Suprapubic skin (tissue), 4 donors: ENCODE measurements at regions not wholly inside any gene's neighbourhood (a gene's known extent, or its start where the extent isn't known, plus 50 kb on each side); places are given as distances from the start of the nearest gene placed in this dataset.
A peak's percentile ranks its signal among the peaks of the same experiment; 100 is the strongest.

ENCODE experiments used
- DNase-seq, 2 donors: peaks; one replicate each; pipeline ENCODE4 v3.0.0-alpha.2; 2019; ENCODE audit warnings: low spot score in 2 of 2
- H3K27ac ChIP-seq: fragments of 200-600 bp; sonication (generic); one replicate; pipeline ENCODE4 v1.5.1; 2019
- H3K27me3 ChIP-seq: fragments of 200-600 bp; sonication (generic); one replicate; pipeline ENCODE4 v1.5.1; 2019
- H3K36me3 ChIP-seq: fragments of 200-600 bp; sonication (generic); one replicate; pipeline ENCODE4 v1.5.1; 2019
- H3K4me1 ChIP-seq: fragments of 200-600 bp; sonication (generic); one replicate; pipeline ENCODE4 v1.5.1; 2019
- H3K4me3 ChIP-seq: fragments of 200-600 bp; sonication (generic); one replicate; pipeline ENCODE4 v1.5.1; 2019; ENCODE audit warnings: mild to moderate bottlenecking
- H3K9me3 ChIP-seq: fragments of 200-600 bp; sonication (generic); one replicate; pipeline ENCODE4 v1.5.1; 2019
- EP300 ChIP-seq: sonication (generic); formaldehyde crosslinking; IDR thresholded peaks from one replicate; pipeline ENCODE4 v1.6.1; 2017; ENCODE audit warnings: antibody characterized with exemption
- POLR2A ChIP-seq, 2 donors: fragments of 450-650 bp; IDR thresholded peaks; one replicate each; pipeline ENCODE4 v1.6.1; 2017; ENCODE audit warnings: antibody characterized with exemption in 2 of 2, mild to moderate bottlenecking in 2 of 2, moderate library complexity in 2 of 2
- POLR2AphosphoS5 ChIP-seq, 3 donors: sonication (generic); formaldehyde crosslinking; IDR thresholded peaks; one replicate each; pipeline ENCODE4 v1.6.1; 2017; ENCODE audit warnings: antibody characterized with exemption in 3 of 3
- WGBS: methylation state at CpG from one replicate; pipeline ENCODE4 v1.1.5; 2018; 5-methylcytosine and 5-hydroxymethylcytosine counted together
- TF ChIP-seq, protein P1 (sequence below), 2 donors: fragments of 200-600 bp in 1 of 2; fragments of 450-650 bp in 1 of 2; sonication (generic) in 1 of 2; IDR thresholded peaks; one replicate each; pipeline ENCODE4 v1.5.1; 2016 to 2019; ENCODE audit warnings: antibody characterized with exemption in 2 of 2, mild to moderate bottlenecking in 1 of 2, moderate library complexity in 1 of 2

DNA sequence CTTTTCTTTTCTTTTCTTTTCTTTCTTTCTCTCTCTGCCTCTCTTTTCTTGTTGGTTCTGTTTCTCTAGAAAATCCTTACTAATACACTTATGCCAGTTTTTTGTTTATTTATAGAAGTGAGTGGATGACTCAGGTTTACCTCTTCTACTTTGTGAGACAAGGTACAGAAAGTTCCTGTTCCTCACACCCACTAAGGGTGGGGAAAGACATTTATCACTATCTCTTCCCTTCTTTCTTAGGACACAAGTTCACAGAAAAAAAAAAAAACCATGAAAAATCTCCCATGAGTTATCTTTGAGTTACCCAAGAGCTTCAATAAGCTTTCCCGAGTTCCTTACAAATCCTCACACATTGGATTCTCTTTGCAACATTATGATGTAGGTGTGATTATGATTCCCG is 60.9 kb upstream of the CD180 start:
- TF ChIP-seq POLR2AphosphoS5 (IDR thresholded peaks at IDR 0.05) (peak in 1 of 3 donors; percentile 32), POLR2A (IDR thresholded peaks at IDR 0.05) (no peak), EP300 (peak; percentile 94)
- TF ChIP-seq, protein P1, sequence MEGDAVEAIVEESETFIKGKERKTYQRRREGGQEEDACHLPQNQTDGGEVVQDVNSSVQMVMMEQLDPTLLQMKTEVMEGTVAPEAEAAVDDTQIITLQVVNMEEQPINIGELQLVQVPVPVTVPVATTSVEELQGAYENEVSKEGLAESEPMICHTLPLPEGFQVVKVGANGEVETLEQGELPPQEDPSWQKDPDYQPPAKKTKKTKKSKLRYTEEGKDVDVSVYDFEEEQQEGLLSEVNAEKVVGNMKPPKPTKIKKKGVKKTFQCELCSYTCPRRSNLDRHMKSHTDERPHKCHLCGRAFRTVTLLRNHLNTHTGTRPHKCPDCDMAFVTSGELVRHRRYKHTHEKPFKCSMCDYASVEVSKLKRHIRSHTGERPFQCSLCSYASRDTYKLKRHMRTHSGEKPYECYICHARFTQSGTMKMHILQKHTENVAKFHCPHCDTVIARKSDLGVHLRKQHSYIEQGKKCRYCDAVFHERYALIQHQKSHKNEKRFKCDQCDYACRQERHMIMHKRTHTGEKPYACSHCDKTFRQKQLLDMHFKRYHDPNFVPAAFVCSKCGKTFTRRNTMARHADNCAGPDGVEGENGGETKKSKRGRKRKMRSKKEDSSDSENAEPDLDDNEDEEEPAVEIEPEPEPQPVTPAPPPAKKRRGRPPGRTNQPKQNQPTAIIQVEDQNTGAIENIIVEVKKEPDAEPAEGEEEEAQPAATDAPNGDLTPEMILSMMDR (IDR thresholded peaks at IDR 0.05): no peak
- WGBS: 61% methylated on average over 2 of the region's 2 CpGs
- H3K4me3 ChIP-seq: no peak overlapping the region
- H3K27ac ChIP-seq: peak overlapping the region; percentile 85
- H3K36me3 ChIP-seq: no peaks in the 10 kb centered on the region
- H3K27me3 ChIP-seq: no peaks in the 10 kb centered on the region
- no peak for DNase-seq
- H3K9me3 ChIP-seq: no peaks in the 10 kb centered on the region
- peaks cover 15% of the 10 kb centered on the region for H3K4me1 ChIP-seq

DNA sequence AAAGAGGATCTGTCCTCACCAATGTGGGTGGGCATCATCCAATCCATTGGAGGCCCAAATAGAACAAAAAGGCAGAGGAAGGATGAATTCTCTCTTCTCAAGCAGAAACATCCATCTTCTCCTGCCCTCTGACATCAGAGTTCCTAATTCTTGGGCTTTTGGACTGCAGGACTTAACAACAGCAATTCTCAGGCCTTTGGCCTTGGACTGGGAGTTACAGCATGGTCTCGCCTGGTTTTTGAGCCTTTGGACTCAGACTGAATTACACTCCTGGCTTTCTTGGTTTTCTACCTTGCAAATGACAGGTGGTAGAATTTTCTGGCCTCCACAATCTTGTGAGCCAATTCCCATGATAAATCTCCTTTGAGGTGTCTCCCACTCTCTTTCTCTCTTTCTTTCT is 60.5 kb upstream of the CD180 start:
- Histone ChIP-seq H3K9me3 (no peaks in the 10 kb centered on the region), H3K4me1 (peaks cover 15% of the 10 kb centered on the region), H3K36me3 (no peaks in the 10 kb centered on the region), H3K27ac (peak overlapping the region; percentile 85), H3K4me3 (no peak overlapping the region), H3K27me3 (no peaks in the 10 kb centered on the region)
- no peak for DNase-seq
- no peak for TF ChIP-seq POLR2A (IDR thresholded peaks at IDR 0.05)
- peak in 1 of 3 donors; percentile 8 for TF ChIP-seq POLR2AphosphoS5 (IDR thresholded peaks at IDR 0.05)
- TF ChIP-seq, protein P1 (IDR thresholded peaks at IDR 0.05): no peak
- TF ChIP-seq EP300: no peak
- 60% methylated on average over 1 of the region's 1 CpG for WGBS

DNA sequence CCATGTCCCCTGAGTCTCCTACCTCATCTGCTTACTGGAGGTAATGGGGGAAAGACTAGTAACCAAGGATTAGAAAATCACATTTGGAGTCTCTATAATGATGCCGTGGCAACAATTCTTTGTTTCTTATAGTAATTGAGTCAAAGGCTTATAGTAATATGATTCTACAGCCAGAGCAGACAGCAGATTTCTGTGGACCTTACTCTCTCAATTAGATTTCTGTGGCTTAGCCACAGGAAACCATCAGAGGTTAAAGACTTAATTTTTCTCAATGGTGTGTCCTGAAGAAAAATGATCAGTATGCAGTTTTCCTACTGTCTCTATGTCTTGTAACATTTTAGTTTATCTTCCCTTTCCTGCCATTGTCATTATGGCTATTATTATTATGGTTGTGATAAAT is 59.3 kb upstream of the CD180 start:
- Histone ChIP-seq H3K27ac (no peak overlapping the region), H3K4me1 (peaks cover 15% of the 10 kb centered on the region), H3K27me3 (no peaks in the 10 kb centered on the region), H3K4me3 (no peak overlapping the region), H3K36me3 (no peaks in the 10 kb centered on the region), H3K9me3 (no peaks in the 10 kb centered on the region)
- DNase-seq: no peak
- 95% methylated on average over 1 of the region's 1 CpG for WGBS
- TF ChIP-seq EP300: no peak
- TF ChIP-seq, protein P1 (IDR thresholded peaks at IDR 0.05): no peak
- TF ChIP-seq POLR2AphosphoS5 (IDR thresholded peaks at IDR 0.05): no peak
- TF ChIP-seq POLR2A (IDR thresholded peaks at IDR 0.05): no peak

DNA sequence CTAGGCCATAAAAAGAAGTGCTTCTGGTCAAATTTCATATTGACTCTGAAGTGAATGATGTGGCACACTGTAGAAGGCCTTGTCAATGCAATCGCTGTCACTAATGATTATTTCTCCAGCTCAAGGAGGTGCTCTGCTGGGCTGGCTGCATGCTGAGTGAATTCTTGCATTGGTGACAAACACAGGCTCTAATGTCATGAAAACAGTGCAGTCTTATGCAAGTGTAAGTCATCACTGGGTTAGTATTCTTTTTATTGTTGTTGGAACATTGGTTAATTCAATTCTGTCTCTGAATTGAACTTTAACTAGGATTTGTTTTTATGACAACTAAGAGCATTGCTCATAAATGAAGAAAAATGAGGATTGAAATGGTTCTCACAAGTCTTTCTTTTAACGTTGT is 57.3 kb upstream of the CD180 start:
- Histone ChIP-seq H3K36me3 (no peaks in the 10 kb centered on the region), H3K4me1 (peaks cover 23% of the 10 kb centered on the region), H3K4me3 (no peak overlapping the region), H3K9me3 (no peaks in the 10 kb centered on the region), H3K27me3 (no peaks in the 10 kb centered on the region), H3K27ac (no peak overlapping the region)
- no peak for TF ChIP-seq EP300
- TF ChIP-seq, protein P1 (IDR thresholded peaks at IDR 0.05): no peak
- TF ChIP-seq POLR2AphosphoS5 (IDR thresholded peaks at IDR 0.05): no peak
- 80% methylated on average over 2 of the region's 2 CpGs for WGBS
- DNase-seq: no peak

DNA sequence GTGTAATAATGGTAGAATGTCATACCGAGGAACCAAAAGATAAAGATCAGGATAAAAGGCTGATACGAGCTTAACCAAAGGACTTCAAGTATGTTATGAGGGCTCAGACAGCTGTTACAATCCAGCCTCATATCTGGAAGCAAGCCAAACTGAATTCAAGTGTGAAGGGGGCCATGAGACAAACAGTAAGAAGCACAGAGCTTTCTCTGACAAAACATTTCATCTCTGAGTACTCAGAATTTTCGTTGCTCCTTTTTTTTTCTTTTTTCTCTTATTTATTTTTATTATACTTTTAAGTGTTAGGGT is 52.9 kb upstream of the CD180 start:
- no peaks in the 10 kb centered on the region for H3K36me3 ChIP-seq
- WGBS: 55% methylated on average over 3 of the region's 3 CpGs
- no peak overlapping the region for H3K4me3 ChIP-seq
- H3K27ac ChIP-seq: peak overlapping the region; percentile 48
- H3K27me3 ChIP-seq: no peaks in the 10 kb centered on the region
- TF ChIP-seq POLR2AphosphoS5 (IDR thresholded peaks at IDR 0.05): no peak
- TF ChIP-seq POLR2A (IDR thresholded peaks at IDR 0.05): no peak
- no peak for TF ChIP-seq EP300
- TF ChIP-seq, protein P1 (IDR thresholded peaks at IDR 0.05): no peak
- no peak for DNase-seq
- H3K4me1 ChIP-seq: peaks cover 42% of the 10 kb centered on the region
- H3K9me3 ChIP-seq: no peaks in the 10 kb centered on the region
